ENCODE measurements at regions not wholly inside any gene's neighbourhood (a gene's known extent, or its start where the extent isn't known, plus 50 kb on each side); places are given as distances from the start of the nearest gene placed in this dataset.

GRCh38 chr10:132994185-132994796 is 51.9 kb upstream of the CFAP46 start:
- no peak overlapping the region for H3K4me3 Mint-ChIP-seq (ENCODE audit: unreplicated experiment)
- H3K27me3 Mint-ChIP-seq (ENCODE audit: insufficient read depth, unreplicated experiment), result peaks cover 16% of the 10 kb centered on the region
- no peaks in the 10 kb centered on the region for H3K36me3 Mint-ChIP-seq (ENCODE audit: insufficient read depth, unreplicated experiment)
- CTCF ChIA-PET, result no interaction called here
- no peak for DNase-seq (ENCODE audit: unreplicated experiment)
- no peak for TF ChIP-seq CTCF (IDR thresholded peaks at IDR 0.05; ENCODE audit: unreplicated experiment)
- POLR2A ChIA-PET, result interaction anchor here (1.2 kb wide), 1 partner anchor 9 kb away, joined by 3 read pairs; no protein-coding TSS in a partner anchor
- no TSS peak for BruUV-seq (replicated peaks)
- H3K9me3 Mint-ChIP-seq (ENCODE audit: unreplicated experiment), result peaks cover 7% of the 10 kb centered on the region
- H3K4me1 Mint-ChIP-seq (ENCODE audit: insufficient read depth, unreplicated experiment), result no peaks in the 10 kb centered on the region
- intact Hi-C loops (cut with micrococcal nuclease), result no loop called here
- no peak overlapping the region for H3K27ac Mint-ChIP-seq (ENCODE audit: low read depth, unreplicated experiment)

GRCh38 chr10:132993271-132994184 is 51.2 kb upstream of the CFAP46 start:
- no peak overlapping the region for H3K27ac Mint-ChIP-seq (ENCODE audit: low read depth, unreplicated experiment)
- BruUV-seq (replicated peaks), result no TSS peak
- DNase-seq (ENCODE audit: unreplicated experiment), result no peak

GRCh38 chr10:132992433-132993215 is 50.3 kb upstream of the CFAP46 start:
- CTCF ChIA-PET, result interaction anchor here (0.6 kb wide), 1 partner anchor 65 kb away, joined by 3 read pairs; no protein-coding TSS in a partner anchor
- no peak for TF ChIP-seq CTCF (IDR thresholded peaks at IDR 0.05; ENCODE audit: unreplicated experiment)
- no peak for DNase-seq (ENCODE audit: unreplicated experiment)
- intact Hi-C loops (cut with micrococcal nuclease), result no loop called here
- no peaks in the 10 kb centered on the region for H3K4me1 Mint-ChIP-seq (ENCODE audit: insufficient read depth, unreplicated experiment)
- POLR2A ChIA-PET, result interaction anchor here (0.6 kb wide), 1 partner anchor 615 kb away, joined by 3 read pairs; no protein-coding TSS in a partner anchor
- H3K9me3 Mint-ChIP-seq (ENCODE audit: unreplicated experiment), result peaks cover 7% of the 10 kb centered on the region
- H3K27me3 Mint-ChIP-seq (ENCODE audit: insufficient read depth, unreplicated experiment), result peaks cover 16% of the 10 kb centered on the region
- no peak overlapping the region for H3K27ac Mint-ChIP-seq (ENCODE audit: low read depth, unreplicated experiment)
- no peaks in the 10 kb centered on the region for H3K36me3 Mint-ChIP-seq (ENCODE audit: insufficient read depth, unreplicated experiment)
- no peak overlapping the region for H3K4me3 Mint-ChIP-seq (ENCODE audit: unreplicated experiment)
- no TSS peak for BruUV-seq (replicated peaks)

More at GRCh38 chr10:132993271-132994184, 51.2 kb upstream of the CFAP46 start:
- CTCF ChIA-PET, result interaction anchor here (0.6 kb wide), 1 partner anchor 66 kb away, joined by 3 read pairs; no protein-coding TSS in a partner anchor
- H3K9me3 Mint-ChIP-seq (ENCODE audit: unreplicated experiment), result peaks cover 7% of the 10 kb centered on the region
- no peaks in the 10 kb centered on the region for H3K4me1 Mint-ChIP-seq (ENCODE audit: insufficient read depth, unreplicated experiment)
- no peaks in the 10 kb centered on the region for H3K36me3 Mint-ChIP-seq (ENCODE audit: insufficient read depth, unreplicated experiment)
- no peak overlapping the region for H3K4me3 Mint-ChIP-seq (ENCODE audit: unreplicated experiment)
- intact Hi-C loops (cut with micrococcal nuclease), result no loop called here
- POLR2A ChIA-PET, result interaction anchor here (0.6 kb wide), 1 partner anchor 614 kb away, joined by 3 read pairs; no protein-coding TSS in a partner anchor
- peaks cover 16% of the 10 kb centered on the region for H3K27me3 Mint-ChIP-seq (ENCODE audit: insufficient read depth, unreplicated experiment)
- TF ChIP-seq CTCF (IDR thresholded peaks at IDR 0.05; ENCODE audit: unreplicated experiment), result no peak
